Suprapubic skin (tissue), 3 donors: ENCODE measurements at regions not wholly inside any gene's neighbourhood (a gene's known extent, or its start where the extent isn't known, plus 50 kb on each side); places are given as distances from the start of the nearest gene placed in this dataset.

Experiments
- CTCF ChIP-seq, 2 donors: fragments of 200-600 bp in 1 of 2; fragments of 450-650 bp in 1 of 2; sonication (generic) in 1 of 2; IDR thresholded peaks; one replicate each; pipeline ENCODE4 v1.5.1; 2016 to 2019; ENCODE audit warnings: antibody characterized with exemption in 2 of 2, mild to moderate bottlenecking in 1 of 2, moderate library complexity in 1 of 2
- EP300 ChIP-seq: sonication (generic); formaldehyde crosslinking; IDR thresholded peaks from one replicate; pipeline ENCODE4 v1.6.1; 2017; ENCODE audit warnings: antibody characterized with exemption
- POLR2A ChIP-seq, 2 donors: fragments of 450-650 bp; IDR thresholded peaks; one replicate each; pipeline ENCODE4 v1.6.1; 2017; ENCODE audit warnings: antibody characterized with exemption in 2 of 2, mild to moderate bottlenecking in 2 of 2, moderate library complexity in 2 of 2

GRCh38 chr9:16126042-16126441 lies 573.2 kb downstream of the CCDC171 start:
- TF ChIP-seq POLR2A (IDR thresholded peaks at IDR 0.05) (no peak), CTCF (IDR thresholded peaks at IDR 0.05) (no peak), EP300 (no peak)
